H9 (cell line): ENCODE measurements at regions not wholly inside any gene's neighbourhood (a gene's known extent, or its start where the extent isn't known, plus 50 kb on each side); places are given as distances from the start of the nearest gene placed in this dataset.

ENCODE experiments used
- DNase-seq: peaks from one replicate; pipeline ENCODE4 v3.0.0-alpha.2; 2017
- H2AFZ ChIP-seq: one replicate; pipeline ENCODE4 v1.6.1; 2013; ENCODE audit warnings: mild to moderate bottlenecking, low read length, control low read depth, moderate library complexity
- H2AK5ac ChIP-seq: 2 replicates; pipeline ENCODE4 v1.6.1; 2013; ENCODE audit warnings: low read length, control low read depth, mixed read lengths; ENCODE audit not compliant: insufficient read length
- H2BK120ac ChIP-seq: one replicate; pipeline ENCODE4 v1.6.1; 2013; ENCODE audit warnings: low read depth, mild to moderate bottlenecking, low read length, control low read depth, inconsistent platforms; ENCODE audit not compliant: poor library complexity, severe bottlenecking
- H2BK12ac ChIP-seq: 2 replicates; pipeline ENCODE4 v1.6.1; 2013; ENCODE audit warnings: low read length, control low read depth, mixed read lengths, low read depth; ENCODE audit not compliant: insufficient read length
- H2BK15ac ChIP-seq: 2 replicates; pipeline ENCODE4 v1.6.1; 2013; ENCODE audit warnings: low read depth, low read length, control low read depth
- H2BK20ac ChIP-seq: one replicate; pipeline ENCODE4 v1.6.1; 2013; ENCODE audit warnings: low read depth, mild to moderate bottlenecking, low read length, control low read depth, inconsistent platforms; ENCODE audit not compliant: poor library complexity, severe bottlenecking
- H2BK5ac ChIP-seq: 2 replicates; pipeline ENCODE4 v1.6.1; 2013; ENCODE audit warnings: low read length, control low read depth, mixed read lengths; ENCODE audit not compliant: insufficient read length
- H3K14ac ChIP-seq: 2 replicates; pipeline ENCODE4 v1.6.1; 2013; ENCODE audit warnings: low read length, control low read depth; ENCODE audit not compliant: insufficient read depth
- H3K18ac ChIP-seq: 2 replicates; pipeline ENCODE4 v1.6.1; 2013; ENCODE audit warnings: low read depth, mild to moderate bottlenecking, mixed read lengths, low read length, control low read depth; ENCODE audit not compliant: insufficient read length
- H3K23ac ChIP-seq: 2 replicates; pipeline ENCODE4 v1.6.1; 2013; ENCODE audit warnings: low read length, control low read depth, mixed read lengths, low read depth; ENCODE audit not compliant: insufficient read length
- H3K23me2 ChIP-seq: 2 replicates; pipeline ENCODE4 v1.6.1; 2013; ENCODE audit warnings: low read depth, mild to moderate bottlenecking, mixed read lengths, low read length, control low read depth; ENCODE audit not compliant: insufficient read length, poor library complexity, severe bottlenecking
- H3K27ac ChIP-seq: 2 replicates; pipeline ENCODE4 v1.5.1; 2013; ENCODE audit warnings: low read length, control low read depth, mixed read lengths, low read depth; ENCODE audit not compliant: insufficient read length
- H3K27me3 ChIP-seq: 2 replicates; pipeline ENCODE4 v1.6.1; 2013; ENCODE audit warnings: low read length, control low read depth, inconsistent platforms; ENCODE audit not compliant: insufficient read depth
- H3K4ac ChIP-seq: 2 replicates; pipeline ENCODE4 v1.6.1; 2013; ENCODE audit warnings: low read depth, mild to moderate bottlenecking, control low read depth, inconsistent platforms, low read length, moderate library complexity
- H3K4me1 ChIP-seq: 2 replicates; pipeline ENCODE4 v1.6.1; 2013; ENCODE audit warnings: low read length, control low read depth, inconsistent platforms; ENCODE audit not compliant: insufficient read depth
- H3K4me2 ChIP-seq: 2 replicates; pipeline ENCODE4 v1.6.1; 2013; ENCODE audit warnings: low read length, control low read depth, mixed read lengths; ENCODE audit not compliant: insufficient read length, insufficient read depth
- H3K56ac ChIP-seq: 2 replicates; pipeline ENCODE4 v1.6.1; 2013; ENCODE audit warnings: low read depth, mild to moderate bottlenecking, mixed read lengths, low read length, control low read depth; ENCODE audit not compliant: insufficient read length
- H3K79me1 ChIP-seq: 2 replicates; pipeline ENCODE4 v1.6.1; 2013; ENCODE audit warnings: low read depth, mild to moderate bottlenecking, moderate library complexity, low read length, control low read depth, inconsistent platforms; ENCODE audit not compliant: insufficient read depth, poor library complexity, severe bottlenecking
- H3K79me2 ChIP-seq: 2 replicates; pipeline ENCODE4 v1.6.1; 2013; ENCODE audit warnings: low read length, control low read depth, inconsistent platforms; ENCODE audit not compliant: insufficient read depth
- H3K9ac ChIP-seq: 2 replicates; pipeline ENCODE4 v1.6.1; 2013; ENCODE audit warnings: low read length, control low read depth, mixed read lengths; ENCODE audit not compliant: insufficient read length; ENCODE audit errors: extremely low read depth
- H3K9me3 ChIP-seq: one replicate; pipeline ENCODE4 v1.6.1; 2013; ENCODE audit warnings: low read depth, low read length, inconsistent platforms; ENCODE audit not compliant: control insufficient read depth
- H3T11ph ChIP-seq: one replicate; pipeline ENCODE4 v1.6.1; 2013; ENCODE audit warnings: mild to moderate bottlenecking, low read length, control low read depth, inconsistent platforms
- H4K20me1 ChIP-seq: one replicate; pipeline ENCODE4 v1.6.1; 2013; ENCODE audit not compliant: control insufficient read depth, insufficient read length, insufficient read depth
- H4K5ac ChIP-seq: 2 replicates; pipeline ENCODE4 v1.6.1; 2013; ENCODE audit warnings: low read depth, mild to moderate bottlenecking, mixed read lengths, low read length, control low read depth; ENCODE audit not compliant: insufficient read length
- H4K8ac ChIP-seq: replicated peaks from 2 replicates; pipeline ENCODE4 v1.6.1; 2013; ENCODE audit warnings: low read length, control low read depth, mixed read lengths, low read depth; ENCODE audit not compliant: insufficient read length
- H4K91ac ChIP-seq: 2 replicates; pipeline ENCODE4 v1.6.1; 2013; ENCODE audit warnings: low read depth, mild to moderate bottlenecking, moderate library complexity, mixed read lengths, low read length, control low read depth; ENCODE audit not compliant: insufficient read length
- H3K27ac Mint-ChIP-seq, 3 experiments: 2 replicates in 2 of 3; 3 replicates in 1 of 3; pipeline ENCODE4 v1.8.0; 2020 to 2021; ENCODE audit warnings: mixed read lengths in 3 of 3, mild to moderate bottlenecking in 1 of 3, moderate library complexity in 1 of 3
- H3K27me3 Mint-ChIP-seq: 2 replicates; pipeline ENCODE4 v1.8.0; 2021; ENCODE audit warnings: low read depth, mild to moderate bottlenecking, moderate library complexity, mixed read lengths
- H3K36me3 Mint-ChIP-seq, 3 experiments: 2 replicates in 2 of 3; 3 replicates in 1 of 3; pipeline ENCODE4 v1.8.0; 2020 to 2021; ENCODE audit warnings: low read depth in 3 of 3, mixed read lengths in 3 of 3; ENCODE audit not compliant: insufficient read depth in 1 of 3
- H3K4me1 Mint-ChIP-seq, 2 experiments: 2 replicates each; pipeline ENCODE4 v1.8.0; 2020; ENCODE audit warnings: mixed read lengths in 2 of 2
- H3K4me3 Mint-ChIP-seq, 2 experiments: 2 replicates in 1 of 2; 3 replicates in 1 of 2; pipeline ENCODE4 v1.8.0; 2020 to 2021; ENCODE audit warnings: mild to moderate bottlenecking in 2 of 2, mixed read lengths in 2 of 2, moderate library complexity in 1 of 2
- H3K9me3 Mint-ChIP-seq, 2 experiments: 2 replicates in 1 of 2; 3 replicates in 1 of 2; pipeline ENCODE4 v1.8.0; 2020; ENCODE audit warnings: mild to moderate bottlenecking in 2 of 2, mixed read lengths in 2 of 2, moderate library complexity in 1 of 2
- WGBS: extraction: QIAGEN DNeasy Blood & Tissue Kit; methylation state at CpG from one replicate; pipeline ENCODE4 v1.1.7; 2013; ENCODE audit warnings: missing lambda C conversion rate, low lambda C conversion rate, mixed read lengths; ENCODE audit not compliant: insufficient read length; ENCODE audit errors: extremely low coverage; 5-methylcytosine and 5-hydroxymethylcytosine counted together
- TF ChIP-seq, protein P1 (sequence below): fragments of 200-600 bp; sonication (generic); conservative IDR thresholded peaks from 3 replicates; pipeline ENCODE4 v1.8.0; 2021; ENCODE audit warnings: antibody characterized with exemption, mild to moderate bottlenecking

DNA sequence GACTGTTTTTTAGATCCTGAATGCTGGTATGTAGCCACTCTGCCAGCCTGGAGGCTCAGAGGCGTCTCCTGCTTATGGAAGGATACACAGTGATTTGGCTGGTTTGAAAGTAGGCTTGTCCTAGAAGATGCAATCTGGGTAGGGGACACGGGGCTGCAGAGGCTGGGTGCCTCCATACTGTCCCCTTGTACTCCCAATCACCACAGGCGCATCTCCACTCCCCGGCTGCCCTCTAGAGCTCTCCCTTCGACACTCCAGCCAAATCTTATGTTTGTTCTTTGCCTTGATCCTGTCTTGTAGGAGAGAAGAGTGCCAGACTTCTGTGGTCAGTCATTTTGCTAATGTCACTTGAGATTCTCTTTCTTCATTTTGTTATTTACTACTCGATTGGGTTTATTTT lies 168.8 kb upstream of the THRB start:
- Histone ChIP-seq H3K4me1 (no peaks in the 10 kb centered on the region), H3K23me2 (no peaks in the 10 kb centered on the region), H3K79me2 (no peaks in the 10 kb centered on the region), H3K18ac (no peak overlapping the region), H2BK20ac (no peak overlapping the region), H3K27ac (no peak overlapping the region), H2AK5ac (no peak overlapping the region), H2BK120ac (no peak overlapping the region), H3K9me3 (no peaks in the 10 kb centered on the region), H3K56ac (no peak overlapping the region), H2BK12ac (no peak overlapping the region), H3K4me2 (no peak overlapping the region), H2AFZ (no peak overlapping the region), H4K20me1 (no peaks in the 10 kb centered on the region), H4K8ac (no peak overlapping the region), H2BK5ac (no peak overlapping the region), H3K14ac (no peak overlapping the region; the same call in 1 of the 2 replicates), H3K27me3 (no peaks in the 10 kb centered on the region), H2BK15ac (no peak overlapping the region), H4K91ac (no peak overlapping the region), H3K9ac (no peak overlapping the region), H3K4ac (no peak overlapping the region), H3T11ph (no peak overlapping the region), H4K5ac (no peak overlapping the region), H3K79me1 (no peaks in the 10 kb centered on the region), H3K23ac (no peak overlapping the region)
- Mint-ChIP-seq H3K4me1 (no peaks in the 10 kb centered on the region), H3K27me3 (no peaks in the 10 kb centered on the region), H3K36me3 (no peaks in the 10 kb centered on the region; a peak in 1 of 7 replicates), H3K4me3 (no peak overlapping the region), H3K27ac (no peak overlapping the region), H3K9me3 (no peaks in the 10 kb centered on the region)
- TF ChIP-seq, protein P1, sequence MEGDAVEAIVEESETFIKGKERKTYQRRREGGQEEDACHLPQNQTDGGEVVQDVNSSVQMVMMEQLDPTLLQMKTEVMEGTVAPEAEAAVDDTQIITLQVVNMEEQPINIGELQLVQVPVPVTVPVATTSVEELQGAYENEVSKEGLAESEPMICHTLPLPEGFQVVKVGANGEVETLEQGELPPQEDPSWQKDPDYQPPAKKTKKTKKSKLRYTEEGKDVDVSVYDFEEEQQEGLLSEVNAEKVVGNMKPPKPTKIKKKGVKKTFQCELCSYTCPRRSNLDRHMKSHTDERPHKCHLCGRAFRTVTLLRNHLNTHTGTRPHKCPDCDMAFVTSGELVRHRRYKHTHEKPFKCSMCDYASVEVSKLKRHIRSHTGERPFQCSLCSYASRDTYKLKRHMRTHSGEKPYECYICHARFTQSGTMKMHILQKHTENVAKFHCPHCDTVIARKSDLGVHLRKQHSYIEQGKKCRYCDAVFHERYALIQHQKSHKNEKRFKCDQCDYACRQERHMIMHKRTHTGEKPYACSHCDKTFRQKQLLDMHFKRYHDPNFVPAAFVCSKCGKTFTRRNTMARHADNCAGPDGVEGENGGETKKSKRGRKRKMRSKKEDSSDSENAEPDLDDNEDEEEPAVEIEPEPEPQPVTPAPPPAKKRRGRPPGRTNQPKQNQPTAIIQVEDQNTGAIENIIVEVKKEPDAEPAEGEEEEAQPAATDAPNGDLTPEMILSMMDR = no peak
- WGBS = no CpG with 5 or more reads among the region's 6 CpGs
- DNase-seq = no peak
